Prostate gland (tissue), 2 donors: ENCODE measurements at regions not wholly inside any gene's neighbourhood (a gene's known extent, or its start where the extent isn't known, plus 50 kb on each side); places are given as distances from the start of the nearest gene placed in this dataset.

ENCODE experiments used
- DNase-seq: peaks from one replicate; pipeline ENCODE4 v3.0.0-alpha.2; 2019; ENCODE audit warnings: low spot score
- H3K27ac ChIP-seq, 2 donors: fragments of 200-600 bp; sonication (generic); 2 replicates each; pipeline ENCODE4 v1.5.1; 2017 to 2019
- H3K27me3 ChIP-seq: fragments of 200-600 bp; sonication (generic); replicated peaks from 2 replicates; pipeline ENCODE4 v1.5.1; 2019; ENCODE audit not compliant: insufficient read depth
- H3K36me3 ChIP-seq, 2 donors: fragments of 200-600 bp; sonication (generic); 1 replicate in 1 of 2; 2 replicates in 1 of 2; pipeline versions ENCODE4 v1.5.1 to v1.8.1; 2017 to 2019
- H3K4me1 ChIP-seq: fragments of 200-600 bp; sonication (generic); replicated peaks from 2 replicates; pipeline ENCODE4 v1.5.1; 2019
- H3K4me3 ChIP-seq, 2 donors: fragments of 200-600 bp; sonication (generic); 2 replicates each; pipeline ENCODE4 v1.5.1; 2017 to 2019
- H3K9me3 ChIP-seq: fragments of 200-600 bp; sonication (generic); 2 replicates; pipeline ENCODE4 v1.5.1; 2017
- POLR2A ChIP-seq: fragments of 450-650 bp; IDR thresholded peaks from one replicate; pipeline ENCODE4 v1.6.1; 2016; ENCODE audit warnings: antibody characterized with exemption, mild to moderate bottlenecking
- POLR2AphosphoS5 ChIP-seq: sonication (generic); formaldehyde crosslinking; IDR thresholded peaks from one replicate; pipeline ENCODE4 v1.6.1; 2017; ENCODE audit warnings: antibody characterized with exemption
- WGBS: methylation state at CpG from one replicate; pipeline ENCODE4 v1.1.5; 2018; 5-methylcytosine and 5-hydroxymethylcytosine counted together
- intact Hi-C: fragments of 100-400 bp; cut with DNase I; formaldehyde crosslinking; loops from one replicate; pipeline ENCODE4 v1.14.2; 2022
- small RNA-seq, 2 donors: library from RNA; depleted of rRNA; stranded (forward); fragments of <200 nt; gene quantifications; one replicate each; pipeline ENCODE3, GENCODE V24; 2016
- TF ChIP-seq, protein P1 (sequence below), 4 experiments: fragments of 200-600 bp in 2 of 4; fragments of 450-650 bp in 2 of 4; sonication (generic) in 2 of 4; IDR thresholded peaks; 1 replicate in 3 of 4; 2 replicates in 1 of 4; pipeline ENCODE4 v1.5.1; 2016 to 2019; ENCODE audit warnings: antibody characterized with exemption in 4 of 4, mild to moderate bottlenecking in 2 of 4, moderate library complexity in 2 of 4

DNA sequence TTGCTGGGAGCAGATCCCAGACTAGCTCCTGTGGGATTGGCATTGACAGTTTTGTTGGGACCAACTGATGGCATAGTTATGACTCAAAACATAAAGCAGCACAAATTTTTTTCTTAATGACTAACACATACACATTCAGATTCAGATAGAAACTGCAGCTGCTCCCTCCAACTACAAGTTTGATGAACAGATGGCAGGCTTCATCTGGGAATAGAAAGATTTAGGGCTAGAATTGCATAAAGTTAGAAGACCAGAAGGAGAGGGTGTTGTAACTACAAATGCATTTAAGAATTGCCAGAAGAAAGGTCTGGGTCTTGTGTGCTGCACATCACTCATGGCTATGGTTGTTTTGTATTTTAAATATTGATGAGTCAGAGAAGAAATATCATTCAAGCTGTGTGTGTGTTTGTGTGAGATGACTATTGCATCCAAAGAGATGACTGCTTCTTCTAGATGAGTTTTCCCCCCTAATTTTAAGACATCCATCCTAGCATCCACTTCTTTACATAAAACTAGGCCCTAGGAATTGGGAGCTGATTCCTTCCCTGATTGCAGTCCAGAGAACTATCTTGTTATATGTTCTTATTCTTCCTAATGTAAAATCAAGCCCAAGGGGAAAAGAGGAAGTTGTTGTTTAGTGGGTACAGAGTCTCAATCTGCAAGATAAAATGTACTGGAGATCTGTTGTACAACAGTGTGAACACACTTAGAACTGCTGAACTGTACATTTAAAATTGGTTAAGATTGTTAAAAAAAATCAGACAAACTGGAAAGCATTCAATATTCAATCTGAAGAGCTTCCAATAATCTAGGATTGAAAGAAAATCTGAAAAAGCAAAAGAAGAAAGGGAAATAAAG is 175.1 kb downstream of the PARM1 start:
- intact Hi-C loops = no loop called here
- H3K27ac ChIP-seq = no peak overlapping the region
- H3K9me3 ChIP-seq = no peaks in the 10 kb centered on the region
- no peak for DNase-seq
- TF ChIP-seq, protein P1, sequence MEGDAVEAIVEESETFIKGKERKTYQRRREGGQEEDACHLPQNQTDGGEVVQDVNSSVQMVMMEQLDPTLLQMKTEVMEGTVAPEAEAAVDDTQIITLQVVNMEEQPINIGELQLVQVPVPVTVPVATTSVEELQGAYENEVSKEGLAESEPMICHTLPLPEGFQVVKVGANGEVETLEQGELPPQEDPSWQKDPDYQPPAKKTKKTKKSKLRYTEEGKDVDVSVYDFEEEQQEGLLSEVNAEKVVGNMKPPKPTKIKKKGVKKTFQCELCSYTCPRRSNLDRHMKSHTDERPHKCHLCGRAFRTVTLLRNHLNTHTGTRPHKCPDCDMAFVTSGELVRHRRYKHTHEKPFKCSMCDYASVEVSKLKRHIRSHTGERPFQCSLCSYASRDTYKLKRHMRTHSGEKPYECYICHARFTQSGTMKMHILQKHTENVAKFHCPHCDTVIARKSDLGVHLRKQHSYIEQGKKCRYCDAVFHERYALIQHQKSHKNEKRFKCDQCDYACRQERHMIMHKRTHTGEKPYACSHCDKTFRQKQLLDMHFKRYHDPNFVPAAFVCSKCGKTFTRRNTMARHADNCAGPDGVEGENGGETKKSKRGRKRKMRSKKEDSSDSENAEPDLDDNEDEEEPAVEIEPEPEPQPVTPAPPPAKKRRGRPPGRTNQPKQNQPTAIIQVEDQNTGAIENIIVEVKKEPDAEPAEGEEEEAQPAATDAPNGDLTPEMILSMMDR (IDR thresholded peaks at IDR 0.05) = no peak
- no peak for TF ChIP-seq POLR2A
- no peak for TF ChIP-seq POLR2AphosphoS5
- no peaks in the 10 kb centered on the region for H3K36me3 ChIP-seq
- no peaks in the 10 kb centered on the region for H3K4me1 ChIP-seq
- no peak overlapping the region for H3K4me3 ChIP-seq
- H3K27me3 ChIP-seq = no peaks in the 10 kb centered on the region

DNA sequence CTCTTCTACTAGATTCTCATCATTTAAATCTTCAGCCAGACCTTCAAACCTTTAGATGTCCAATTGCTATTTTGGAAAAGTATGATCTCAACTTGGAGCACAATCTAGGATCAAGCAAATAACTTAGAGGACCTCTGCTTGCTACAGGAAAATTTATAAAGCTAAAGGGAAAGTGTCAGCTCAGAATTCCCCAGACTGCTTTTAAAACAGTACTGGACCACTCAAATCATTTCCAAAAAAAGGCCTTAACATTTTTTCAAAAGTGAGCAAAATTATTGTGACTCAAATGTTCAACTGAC is 169.8 kb downstream of the PARM1 start:
- DNase-seq = no peak
- Histone ChIP-seq H3K9me3 (no peaks in the 10 kb centered on the region), H3K36me3 (no peaks in the 10 kb centered on the region), H3K4me1 (no peaks in the 10 kb centered on the region), H3K27ac (no peak overlapping the region), H3K27me3 (no peaks in the 10 kb centered on the region), H3K4me3 (no peak overlapping the region)
- TF ChIP-seq, protein P1 (IDR thresholded peaks at IDR 0.05) = no peak
- no peak for TF ChIP-seq POLR2A
- no peak for TF ChIP-seq POLR2AphosphoS5
- intact Hi-C loops = no loop called here

DNA sequence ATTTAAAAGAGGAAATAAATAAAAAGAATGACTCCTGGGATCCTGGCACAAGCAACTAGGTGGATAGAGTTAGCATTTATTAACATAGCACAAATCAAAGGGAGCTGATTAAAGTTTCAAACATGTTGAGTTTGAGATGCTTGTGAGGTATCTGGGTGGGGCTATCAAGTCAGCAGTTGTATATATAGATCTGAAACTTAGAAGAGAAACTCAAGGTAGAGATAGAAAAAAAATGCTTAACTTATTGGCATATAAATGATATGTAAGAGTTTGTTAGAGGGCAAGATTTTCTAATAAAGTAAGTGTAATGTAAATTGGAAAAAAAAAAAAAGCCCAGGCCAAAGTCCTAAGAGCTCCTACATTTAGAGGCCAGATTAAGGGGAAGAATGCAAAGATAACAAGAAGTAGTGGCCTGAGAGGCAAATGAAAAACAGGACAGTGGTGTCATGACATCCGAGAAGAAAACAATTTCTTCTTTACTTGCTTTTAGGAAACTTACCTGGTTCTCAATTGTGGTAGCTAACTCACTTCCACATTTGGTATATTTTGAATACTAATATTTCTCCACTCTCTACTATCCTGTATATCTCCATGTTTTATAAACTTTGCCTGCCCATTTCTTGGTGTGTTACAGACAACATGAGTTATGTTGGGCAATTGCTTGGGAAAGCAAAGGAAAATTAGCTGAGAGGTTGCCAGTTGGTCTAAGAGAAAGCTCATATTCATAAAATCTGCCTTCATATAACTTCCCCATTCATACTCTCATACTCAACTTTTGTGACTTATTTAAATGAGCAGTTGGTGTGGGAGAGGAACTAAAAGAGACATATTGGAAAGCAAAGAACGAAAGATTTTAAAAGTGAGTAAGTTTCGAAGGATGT is 169.2 kb downstream of the PARM1 start:
- Histone ChIP-seq H3K9me3 (no peaks in the 10 kb centered on the region), H3K36me3 (no peaks in the 10 kb centered on the region), H3K27me3 (no peaks in the 10 kb centered on the region), H3K4me1 (no peaks in the 10 kb centered on the region), H3K27ac (no peak overlapping the region), H3K4me3 (no peak overlapping the region)
- intact Hi-C loops = no loop called here
- no peak for DNase-seq
- TF ChIP-seq POLR2AphosphoS5 = no peak
- TF ChIP-seq, protein P1 (IDR thresholded peaks at IDR 0.05) = no peak
- no peak for TF ChIP-seq POLR2A
- WGBS = 59% methylated on average over 3 of the region's 3 CpGs

Small RNA genes lying in the stretch of these regions (small RNA-seq; reads per million reads assigned to genes)
- gene AC093870.1 = 0 reads per million in 2 donors
